Fibroblast of lung (primary cell): ENCODE measurements at regions not wholly inside any gene's neighbourhood (a gene's known extent, or its start where the extent isn't known, plus 50 kb on each side); places are given as distances from the start of the nearest gene placed in this dataset.

Experiments
- CTCF ChIP-seq, 2 donors: IDR thresholded peaks in 1 of 2; conservative IDR thresholded peaks in 1 of 2; 1 replicate in 1 of 2; 2 replicates in 1 of 2; pipeline ENCODE4 v1.5.1; 2011 to 2012; ENCODE audit warnings: low read length in 2 of 2, control low read depth in 1 of 2, inconsistent platforms in 1 of 2, low read depth in 1 of 2, mild to moderate bottlenecking in 1 of 2
- EZH2 ChIP-seq: IDR thresholded peaks from 2 replicates; pipeline ENCODE4 v1.5.1; 2012; ENCODE audit warnings: low read length, control low read depth, mild to moderate bottlenecking; ENCODE audit errors: missing control alignments

- no peak for TF ChIP-seq CTCF (conservative IDR thresholded peaks at IDR 0.05 in 1 of 2, IDR thresholded peaks at IDR 0.05 in 1 of 2; ENCODE audit: low read depth in 1 of 2, low read length in 2 of 2)
- TF ChIP-seq EZH2 = no peak
Observed at GRCh38 chr7:93817004-93817403, 73.5 kb downstream of the TFPI2 start.
